ENCODE measurements at regions not wholly inside any gene's neighbourhood (a gene's known extent, or its start where the extent isn't known, plus 50 kb on each side); places are given as distances from the start of the nearest gene placed in this dataset.

GRCh38 chr17:53912117-53912516 lies 89.4 kb downstream of the KIF2B start:
- TF ChIP-seq CTCF (IDR thresholded peaks at IDR 0.05; ENCODE audit: low read length) = no peak
- no peak for TF ChIP-seq EZH2 (IDR thresholded peaks at IDR 0.05; ENCODE audit: borderline replicate concordance, low read length)

All from OCI-LY1 (cell line).